ENCODE measurements at regions not wholly inside any gene's neighbourhood (a gene's known extent, or its start where the extent isn't known, plus 50 kb on each side); places are given as distances from the start of the nearest gene placed in this dataset.

DNA sequence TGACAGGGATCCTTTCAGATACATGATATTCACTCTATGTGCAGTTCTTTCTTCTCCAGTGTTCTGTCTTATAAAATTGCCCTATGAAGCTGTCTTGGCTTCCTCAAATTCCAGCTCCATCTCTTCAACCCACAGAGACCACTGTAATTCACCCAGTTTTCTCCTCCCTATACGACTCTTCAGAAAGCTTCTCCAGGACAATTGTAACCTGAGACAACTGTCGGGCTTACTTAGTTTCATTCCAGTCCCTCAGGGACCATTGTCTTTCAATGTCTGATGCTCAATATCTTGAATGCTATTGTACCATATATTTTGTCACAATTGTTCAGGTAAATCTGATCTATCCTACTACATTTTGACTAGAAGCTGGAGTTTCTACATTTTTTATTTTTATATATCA is 345.3 kb downstream of the RPL10L start:
- Mint-ChIP-seq H3K9me3 (ENCODE audit: unreplicated experiment) (no peaks in the 10 kb centered on the region), H3K4me3 (ENCODE audit: unreplicated experiment) (no peak overlapping the region), H3K27ac (ENCODE audit: unreplicated experiment) (no peak overlapping the region), H3K36me3 (ENCODE audit: unreplicated experiment) (no peaks in the 10 kb centered on the region), H3K27me3 (ENCODE audit: unreplicated experiment) (peaks cover 7% of the 10 kb centered on the region), H3K4me1 (ENCODE audit: unreplicated experiment) (no peaks in the 10 kb centered on the region)
- TF ChIP-seq, protein P1, sequence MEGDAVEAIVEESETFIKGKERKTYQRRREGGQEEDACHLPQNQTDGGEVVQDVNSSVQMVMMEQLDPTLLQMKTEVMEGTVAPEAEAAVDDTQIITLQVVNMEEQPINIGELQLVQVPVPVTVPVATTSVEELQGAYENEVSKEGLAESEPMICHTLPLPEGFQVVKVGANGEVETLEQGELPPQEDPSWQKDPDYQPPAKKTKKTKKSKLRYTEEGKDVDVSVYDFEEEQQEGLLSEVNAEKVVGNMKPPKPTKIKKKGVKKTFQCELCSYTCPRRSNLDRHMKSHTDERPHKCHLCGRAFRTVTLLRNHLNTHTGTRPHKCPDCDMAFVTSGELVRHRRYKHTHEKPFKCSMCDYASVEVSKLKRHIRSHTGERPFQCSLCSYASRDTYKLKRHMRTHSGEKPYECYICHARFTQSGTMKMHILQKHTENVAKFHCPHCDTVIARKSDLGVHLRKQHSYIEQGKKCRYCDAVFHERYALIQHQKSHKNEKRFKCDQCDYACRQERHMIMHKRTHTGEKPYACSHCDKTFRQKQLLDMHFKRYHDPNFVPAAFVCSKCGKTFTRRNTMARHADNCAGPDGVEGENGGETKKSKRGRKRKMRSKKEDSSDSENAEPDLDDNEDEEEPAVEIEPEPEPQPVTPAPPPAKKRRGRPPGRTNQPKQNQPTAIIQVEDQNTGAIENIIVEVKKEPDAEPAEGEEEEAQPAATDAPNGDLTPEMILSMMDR (IDR thresholded peaks at IDR 0.05), result no peak
- no peak for DNase-seq (ENCODE audit: extremely low spot score, unreplicated experiment)

DNA sequence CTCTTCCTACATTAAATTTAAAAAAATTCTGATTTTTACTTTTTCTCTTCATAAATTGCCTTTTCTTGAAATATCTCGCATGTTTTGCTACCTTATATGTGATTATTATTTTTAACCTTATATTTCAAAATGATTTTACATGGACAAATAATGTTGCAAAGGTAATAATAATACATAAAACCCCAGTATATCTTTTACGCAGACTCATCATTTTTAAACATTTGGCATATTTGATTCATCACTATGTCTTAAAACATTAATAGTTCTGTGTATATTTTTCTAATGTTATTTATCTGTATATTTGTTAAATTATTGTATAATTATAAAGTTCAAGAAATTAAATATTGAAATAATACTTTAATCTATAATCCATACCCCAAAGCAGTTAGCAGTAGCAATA is 350.8 kb downstream of the RPL10L start:
- H3K27ac Mint-ChIP-seq (ENCODE audit: unreplicated experiment), result no peak overlapping the region
- no peaks in the 10 kb centered on the region for H3K36me3 Mint-ChIP-seq (ENCODE audit: unreplicated experiment)
- TF ChIP-seq, protein P1 (IDR thresholded peaks at IDR 0.05), result no peak
- no peak for DNase-seq (ENCODE audit: extremely low spot score, unreplicated experiment)
- H3K9me3 Mint-ChIP-seq (ENCODE audit: unreplicated experiment), result peaks cover 13% of the 10 kb centered on the region
- H3K4me1 Mint-ChIP-seq (ENCODE audit: unreplicated experiment), result no peaks in the 10 kb centered on the region
- H3K27me3 Mint-ChIP-seq (ENCODE audit: unreplicated experiment), result no peaks in the 10 kb centered on the region
- H3K4me3 Mint-ChIP-seq (ENCODE audit: unreplicated experiment), result no peak overlapping the region

DNA sequence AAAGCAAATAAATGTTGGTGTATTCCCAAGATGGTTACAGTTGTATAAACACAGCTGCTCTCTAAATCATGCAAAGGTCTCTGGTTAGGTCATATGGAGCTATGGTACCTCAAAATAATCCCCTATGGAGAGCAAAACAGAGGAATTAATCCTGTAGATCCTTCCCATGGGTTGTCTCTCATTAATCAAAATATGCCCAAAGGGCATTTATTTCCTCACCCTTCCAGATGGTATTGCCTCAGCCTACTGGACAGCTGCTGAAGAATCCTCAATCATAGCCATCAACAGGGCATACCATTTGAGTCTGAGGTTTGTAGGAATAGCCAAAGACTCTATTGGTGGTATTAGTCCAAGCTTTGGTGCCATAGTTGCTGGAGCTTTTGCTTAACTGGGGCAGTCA is 360.9 kb downstream of the RPL10L start:
- no peaks in the 10 kb centered on the region for H3K4me1 Mint-ChIP-seq (ENCODE audit: unreplicated experiment)
- TF ChIP-seq, protein P1 (IDR thresholded peaks at IDR 0.05), result no peak
- H3K36me3 Mint-ChIP-seq (ENCODE audit: unreplicated experiment), result no peaks in the 10 kb centered on the region
- no peaks in the 10 kb centered on the region for H3K27me3 Mint-ChIP-seq (ENCODE audit: unreplicated experiment)
- no peak overlapping the region for H3K4me3 Mint-ChIP-seq (ENCODE audit: unreplicated experiment)
- DNase-seq (ENCODE audit: extremely low spot score, unreplicated experiment), result no peak
- peaks cover 24% of the 10 kb centered on the region for H3K9me3 Mint-ChIP-seq (ENCODE audit: unreplicated experiment)
- H3K27ac Mint-ChIP-seq (ENCODE audit: unreplicated experiment), result no peak overlapping the region

DNA sequence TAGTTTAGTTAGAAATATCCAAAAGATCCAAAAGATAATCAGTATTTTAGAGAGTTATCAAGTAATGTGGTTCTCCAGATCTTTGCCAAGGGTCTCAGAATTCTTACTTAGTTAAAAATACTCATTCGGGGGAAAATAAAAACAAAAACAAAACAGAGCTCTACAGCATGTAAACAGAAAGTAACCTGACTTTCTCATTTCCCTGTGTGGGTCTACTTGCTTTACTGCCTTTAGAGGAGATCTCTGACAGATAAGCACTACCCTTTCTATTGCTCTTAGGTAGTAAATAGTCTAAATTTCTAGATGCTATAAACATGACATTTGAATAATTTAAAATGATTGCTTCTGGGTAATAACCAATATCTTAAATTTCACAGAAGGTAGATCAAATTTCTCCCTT is 371.8 kb downstream of the RPL10L start:
- Mint-ChIP-seq H3K27me3 (ENCODE audit: unreplicated experiment) (no peaks in the 10 kb centered on the region), H3K4me3 (ENCODE audit: unreplicated experiment) (no peak overlapping the region), H3K4me1 (ENCODE audit: unreplicated experiment) (no peaks in the 10 kb centered on the region), H3K9me3 (ENCODE audit: unreplicated experiment) (no peaks in the 10 kb centered on the region), H3K27ac (ENCODE audit: unreplicated experiment) (no peak overlapping the region), H3K36me3 (ENCODE audit: unreplicated experiment) (no peaks in the 10 kb centered on the region)
- DNase-seq (ENCODE audit: extremely low spot score, unreplicated experiment), result no peak
- TF ChIP-seq, protein P1 (IDR thresholded peaks at IDR 0.05), result no peak

DNA sequence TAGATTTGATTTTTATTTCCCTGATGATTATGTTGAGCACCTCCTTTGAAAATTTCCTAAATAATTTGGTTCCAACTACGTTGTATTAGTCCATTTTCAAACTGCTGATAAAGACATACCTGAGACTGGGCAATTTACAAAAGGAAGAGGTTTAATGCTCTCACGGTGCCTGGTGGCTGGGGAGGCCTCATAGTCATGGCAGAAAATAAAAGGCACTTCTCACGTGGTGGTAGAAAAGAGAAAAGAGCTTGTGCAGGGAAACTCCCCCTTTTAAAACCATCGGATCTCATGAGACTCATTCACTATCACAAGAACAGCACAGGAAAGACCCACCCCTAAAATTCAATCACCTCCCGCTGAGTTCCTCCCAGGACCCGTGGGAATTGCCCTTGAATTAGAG is 372.3 kb downstream of the RPL10L start:
- TF ChIP-seq, protein P1 (IDR thresholded peaks at IDR 0.05), result no peak
- Mint-ChIP-seq H3K36me3 (ENCODE audit: unreplicated experiment) (no peaks in the 10 kb centered on the region), H3K4me1 (ENCODE audit: unreplicated experiment) (no peaks in the 10 kb centered on the region), H3K4me3 (ENCODE audit: unreplicated experiment) (no peak overlapping the region), H3K9me3 (ENCODE audit: unreplicated experiment) (no peaks in the 10 kb centered on the region), H3K27me3 (ENCODE audit: unreplicated experiment) (no peaks in the 10 kb centered on the region), H3K27ac (ENCODE audit: unreplicated experiment) (no peak overlapping the region)
- DNase-seq (ENCODE audit: extremely low spot score, unreplicated experiment), result no peak

Data from osteocyte (in vitro differentiated cells).